Suppressor macrophage (primary cell): ENCODE measurements at regions not wholly inside any gene's neighbourhood (a gene's known extent, or its start where the extent isn't known, plus 50 kb on each side); places are given as distances from the start of the nearest gene placed in this dataset.

ENCODE experiments used
- DNase-seq, 4 experiments: peaks; one replicate each; pipeline ENCODE4 v3.0.0-alpha.2; 2020 to 2022

GRCh38 chr6:99138445-99138844 is 190.7 kb upstream of the FBXL4 start:
- no peak for DNase-seq

DNA sequence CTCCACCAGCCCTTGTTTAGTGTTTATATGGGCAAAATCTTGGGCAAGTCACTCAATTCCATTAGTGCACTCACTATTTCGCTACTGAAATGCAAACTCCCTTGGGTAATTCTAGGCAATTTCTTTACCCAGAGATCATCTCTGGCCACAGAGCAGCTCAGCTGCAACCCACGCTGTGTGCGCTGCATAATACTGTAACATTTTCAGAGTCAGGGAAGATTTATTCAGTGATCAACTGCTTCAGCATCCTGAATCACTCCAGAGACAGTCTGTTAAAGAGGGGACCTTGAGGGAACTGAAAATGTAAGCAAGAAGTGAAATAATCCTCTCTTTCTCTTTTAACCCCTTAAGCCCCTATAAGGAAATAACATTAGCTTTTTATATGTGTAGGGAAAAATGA is 189.6 kb upstream of the FBXL4 start:
- DNase-seq: no peak

- no peak for DNase-seq
These were observed 188.7 kb upstream of the FBXL4 start for GRCh38 chr6:99136488-99136887.

DNA sequence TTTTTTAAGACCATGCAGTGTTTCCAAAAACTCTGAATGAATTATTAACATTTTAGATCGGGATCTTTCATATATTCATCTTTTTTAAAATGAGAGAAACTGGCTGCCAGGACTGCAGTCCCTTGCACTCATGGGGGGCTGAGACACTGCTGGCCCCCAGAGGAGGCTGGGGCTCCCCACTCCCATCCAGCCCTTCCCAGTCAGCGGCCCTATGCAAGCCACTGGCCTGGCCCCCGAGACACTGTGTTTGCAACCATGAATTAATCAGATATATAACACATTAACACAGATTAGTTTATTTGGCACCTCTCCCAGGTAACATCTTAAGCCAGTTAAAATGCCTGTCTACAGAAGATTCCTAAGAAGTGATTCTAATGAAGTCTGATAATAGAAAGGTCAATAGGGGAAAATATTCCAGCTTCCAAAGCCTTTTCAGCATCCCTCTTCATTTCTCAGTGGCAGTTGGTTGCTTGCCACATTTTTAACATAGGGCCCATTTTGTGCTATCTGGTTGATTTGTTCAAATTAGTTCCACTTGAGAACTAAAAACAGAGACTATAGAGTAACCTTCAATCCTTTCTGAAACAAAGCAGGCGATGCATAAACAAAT is 184.4 kb upstream of the FBXL4 start:
- DNase-seq: no peak

DNA sequence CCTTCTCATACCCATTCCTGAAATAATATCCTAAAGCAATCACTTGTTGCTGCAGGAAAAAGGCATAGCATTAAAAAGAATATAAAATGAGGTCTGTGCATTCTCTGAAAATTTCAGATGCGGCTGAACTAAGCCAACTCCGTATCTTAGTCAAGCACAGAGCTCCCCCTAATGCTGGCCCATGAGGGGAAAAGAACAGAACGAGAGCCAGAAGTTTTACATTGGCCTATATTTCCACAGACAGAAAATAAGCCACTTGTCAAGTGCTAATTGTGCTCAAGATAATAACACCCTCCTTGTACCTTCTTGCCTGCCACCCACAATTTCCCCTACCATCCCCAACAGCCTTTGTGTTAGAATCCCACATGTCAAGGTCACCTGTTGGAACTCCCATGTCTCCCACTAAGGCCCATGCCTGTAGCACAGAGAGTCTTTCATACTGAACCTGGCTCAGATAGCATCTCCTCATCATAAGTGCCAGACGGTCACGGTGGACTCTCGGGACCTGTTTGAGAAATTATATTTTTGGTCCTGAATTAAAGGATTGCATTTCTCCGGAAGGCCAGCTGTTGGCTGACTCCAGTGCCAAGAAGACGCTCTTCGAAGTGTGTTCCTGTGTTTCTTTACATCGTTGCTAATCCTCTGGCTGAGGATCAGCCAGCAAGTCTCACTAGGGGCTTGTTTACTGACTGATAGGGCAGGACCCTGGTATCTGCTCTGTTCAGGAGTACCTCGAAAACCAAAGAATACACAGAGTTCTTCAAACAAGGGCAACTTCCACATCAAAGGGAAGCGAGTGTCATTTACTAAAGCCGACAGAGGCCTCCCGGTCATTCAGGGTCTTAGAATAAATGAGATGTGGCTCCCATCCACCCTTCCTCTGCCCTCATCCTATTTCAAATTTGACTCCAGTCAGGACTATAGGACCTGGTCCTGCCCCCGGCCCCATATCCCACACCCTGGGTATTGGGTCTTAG is 183.4 kb upstream of the FBXL4 start:
- no peak for DNase-seq

DNA sequence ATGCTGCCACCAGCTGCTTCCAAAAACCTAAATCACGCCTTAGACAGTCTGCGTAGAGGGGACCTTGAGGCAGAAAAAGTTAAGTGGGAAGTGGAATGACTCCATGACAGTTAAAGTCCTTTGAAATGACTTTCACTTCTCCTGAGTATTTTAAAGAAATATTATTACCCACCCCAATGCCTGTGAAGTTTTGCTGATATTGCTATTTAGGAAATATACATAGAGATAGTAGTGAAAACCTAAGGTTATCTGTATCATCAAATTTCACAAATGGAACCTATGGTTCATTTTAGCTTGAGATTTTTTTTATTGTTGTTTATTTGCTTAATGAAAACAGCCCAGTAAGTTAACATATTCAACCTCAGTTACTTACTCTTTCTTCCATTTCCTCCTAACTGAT is 182.1 kb upstream of the FBXL4 start:
- DNase-seq: no peak

- DNase-seq: no peak
These were observed 174.0 kb upstream of the FBXL4 start for GRCh38 chr6:99121748-99122147.

GRCh38 chr6:99120641-99121040 is 172.9 kb upstream of the FBXL4 start:
- no peak for DNase-seq

DNA sequence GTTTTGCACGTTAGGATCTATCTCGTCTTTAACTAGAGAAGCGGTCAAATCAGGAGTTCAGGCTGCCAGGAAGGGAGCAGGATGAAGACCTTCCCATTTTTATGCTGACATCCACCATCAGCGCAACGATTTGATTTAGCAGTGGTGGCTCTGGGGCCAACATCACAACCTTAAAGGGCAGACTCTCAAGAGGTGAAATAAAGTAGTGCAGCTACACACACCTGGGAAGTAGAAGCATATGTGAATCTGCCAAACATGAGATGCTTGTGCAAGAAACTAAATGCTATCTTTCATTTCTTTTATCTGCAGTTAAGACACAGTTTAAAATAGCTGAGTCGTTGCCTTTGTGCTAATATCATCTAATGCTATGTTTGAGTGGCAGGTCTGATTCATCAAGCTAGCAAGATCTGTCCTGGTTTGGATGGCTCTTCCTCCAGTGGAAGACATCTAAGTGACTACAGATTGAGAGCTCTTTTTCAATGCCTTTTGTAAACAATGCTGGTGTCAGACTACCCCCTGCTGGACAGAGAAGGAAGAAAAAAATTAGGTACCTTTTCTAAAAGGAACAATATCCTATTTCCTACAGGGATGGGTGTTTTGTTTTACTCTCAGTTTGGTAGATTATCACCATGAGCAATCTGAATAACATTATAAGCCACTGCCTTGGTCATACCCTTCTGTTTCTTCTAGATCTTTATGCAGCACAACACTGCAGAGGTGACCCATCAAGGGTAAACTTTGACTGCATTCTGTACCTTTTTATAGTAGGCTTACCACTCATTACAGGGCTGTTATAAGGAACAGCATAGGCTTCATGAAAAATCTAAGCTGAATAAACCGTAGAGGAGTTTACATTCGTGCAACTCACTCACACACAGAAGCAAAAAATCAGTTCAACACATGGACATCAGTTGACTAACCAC is 171.6 kb upstream of the FBXL4 start:
- DNase-seq: peak; percentile 47 to 66 (median 60)

DNA sequence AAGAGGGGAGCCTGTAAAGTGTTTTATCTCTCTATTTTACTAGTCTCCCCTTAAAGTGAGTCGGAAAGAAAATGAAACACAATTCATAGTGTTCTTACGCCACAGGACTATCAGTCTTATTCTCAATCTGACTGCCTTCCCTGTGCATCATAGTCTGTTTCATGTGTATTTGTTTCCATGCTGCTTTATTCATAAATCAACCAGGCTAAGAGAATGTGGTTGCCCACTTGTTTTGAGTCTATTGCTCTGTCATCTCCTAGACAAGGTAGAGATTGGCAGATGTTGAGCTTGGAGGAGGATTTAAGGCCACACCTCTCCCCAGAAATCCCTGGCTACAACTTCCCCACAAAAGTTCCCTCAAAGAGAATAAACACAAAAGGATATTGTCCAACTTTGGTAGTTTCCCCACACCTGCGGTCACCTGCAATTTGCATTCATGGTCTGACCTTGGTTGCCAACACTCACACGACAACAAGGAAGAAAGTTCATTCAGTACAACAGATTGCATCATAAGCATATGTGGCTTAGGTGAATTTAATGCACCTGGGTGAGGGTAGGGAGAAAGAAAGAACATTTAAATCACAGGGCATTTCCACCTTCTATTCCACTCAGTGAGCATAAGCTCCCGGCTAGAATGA is 167.1 kb upstream of the FBXL4 start:
- no peak for DNase-seq

DNA sequence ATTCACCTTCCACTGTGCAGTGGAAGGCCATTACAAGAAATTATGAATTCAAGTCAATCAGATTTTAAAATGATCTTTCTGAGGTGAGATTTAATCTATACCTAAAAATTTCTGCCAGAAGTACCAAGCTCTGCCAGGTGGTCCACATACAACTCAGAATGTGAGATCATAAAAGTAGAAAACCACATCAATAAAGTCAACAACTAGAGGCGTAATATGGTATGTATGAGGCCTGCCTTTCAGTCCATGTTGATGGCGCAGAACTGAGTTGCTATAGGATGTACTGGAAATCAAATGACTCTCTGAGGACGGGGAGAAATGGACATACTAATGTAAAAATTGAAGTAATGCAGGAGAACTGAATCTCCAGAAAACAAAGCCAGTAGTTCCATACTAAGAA is 163.8 kb upstream of the FBXL4 start:
- no peak for DNase-seq

GRCh38 chr6:99110029-99110428 is 162.3 kb upstream of the FBXL4 start:
- DNase-seq: no peak

DNA sequence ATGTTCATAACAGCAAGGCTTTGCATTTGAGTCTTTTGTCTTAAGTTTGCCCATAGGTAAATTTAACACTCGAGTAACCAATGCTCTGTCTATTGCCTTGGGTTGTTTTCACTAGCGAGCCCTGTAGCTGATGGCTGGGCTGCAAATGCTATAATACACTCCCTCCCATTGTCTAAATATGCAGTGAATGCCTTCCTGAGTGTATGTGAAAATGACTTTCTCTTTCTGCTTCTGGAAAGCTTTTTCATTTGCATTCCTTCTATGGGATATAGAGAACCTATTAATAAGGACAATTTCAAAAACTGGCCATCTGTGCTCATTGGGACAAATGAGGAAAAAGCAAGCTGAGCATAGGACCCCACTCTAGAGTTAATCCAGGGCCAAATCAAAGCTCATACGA is 156.5 kb upstream of the FBXL4 start:
- no peak for DNase-seq

- no peak for DNase-seq
These were observed 151.5 kb upstream of the FBXL4 start for GRCh38 chr6:99099243-99099642.

- no peak for DNase-seq
These were observed 148.4 kb upstream of the FBXL4 start for GRCh38 chr6:99096170-99096569.

GRCh38 chr6:99093456-99094190 is 145.9 kb upstream of the FBXL4 start:
- no peak for DNase-seq

- no peak for DNase-seq
These were observed 144.7 kb upstream of the FBXL4 start for GRCh38 chr6:99092461-99092860.

- DNase-seq: no peak
These were observed 144.2 kb upstream of the FBXL4 start for GRCh38 chr6:99091985-99092384.

GRCh38 chr6:99080191-99080590 is 132.4 kb upstream of the FBXL4 start:
- no peak for DNase-seq

GRCh38 chr6:99079058-99079457 is 131.3 kb upstream of the FBXL4 start:
- no peak for DNase-seq

DNA sequence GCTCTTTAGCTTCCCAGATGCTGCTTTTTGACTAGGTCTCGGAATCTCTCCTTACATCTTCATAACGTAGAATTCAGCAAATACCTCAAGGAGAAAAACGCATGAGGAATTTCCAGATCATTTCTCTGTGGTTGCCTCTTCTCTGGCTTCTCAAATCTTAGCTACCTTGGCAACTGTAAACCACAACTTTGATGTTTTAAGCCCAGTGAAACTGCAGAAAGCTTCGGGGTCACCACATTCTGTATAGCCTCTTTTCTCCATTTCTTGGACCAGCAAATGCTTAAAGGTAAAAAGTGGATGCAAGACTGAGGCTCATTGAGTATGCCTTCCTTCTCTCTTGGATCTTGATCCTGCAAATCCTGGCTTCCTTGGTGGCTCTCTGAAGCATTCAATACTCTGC is 125.5 kb upstream of the FBXL4 start:
- no peak for DNase-seq

DNA sequence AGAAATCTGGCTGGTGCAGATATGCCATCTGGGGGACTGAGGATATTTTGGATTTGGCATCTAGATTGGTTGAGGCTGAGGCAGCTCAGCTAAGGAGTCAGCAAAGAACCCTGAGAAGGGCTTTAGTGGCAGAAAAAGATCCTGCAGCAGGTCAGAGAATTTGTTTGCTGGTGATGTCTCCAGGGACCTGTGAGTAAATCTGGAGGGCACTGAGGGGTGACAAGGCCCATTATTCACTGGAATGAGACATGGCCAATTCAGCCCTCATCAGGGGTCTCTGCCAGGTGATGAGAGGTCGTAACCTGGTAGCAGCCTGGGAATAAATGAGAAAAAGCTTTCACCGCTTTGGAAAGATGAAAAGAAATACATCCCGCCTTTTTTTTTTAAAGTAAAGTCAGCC is 118.3 kb upstream of the FBXL4 start:
- DNase-seq: no peak
